ENCODE measurements at regions not wholly inside any gene's neighbourhood (a gene's known extent, or its start where the extent isn't known, plus 50 kb on each side); places are given as distances from the start of the nearest gene placed in this dataset.

- no peak for TF ChIP-seq CTCF (IDR thresholded peaks at IDR 0.05)
- TF ChIP-seq POLR2A (IDR thresholded peaks at IDR 0.05) = no peak
Observed at GRCh38 chr11:90449606-90450005, 226.8 kb upstream of the CHORDC1 start.
